IPS-NIHi7 (cell line): ENCODE measurements at regions not wholly inside any gene's neighbourhood (a gene's known extent, or its start where the extent isn't known, plus 50 kb on each side); places are given as distances from the start of the nearest gene placed in this dataset.
"Not testable (repeated sequence)": the region's sequence is repeated elsewhere in the genome, so short reads cannot be mapped to it uniquely, and the experiment has no call there.

Source experiments
- DNase-seq: peaks from one replicate; pipeline ENCODE4 v3.0.0; 2012; ENCODE audit warnings: mixed read lengths; ENCODE audit errors: extremely low spot score

DNA sequence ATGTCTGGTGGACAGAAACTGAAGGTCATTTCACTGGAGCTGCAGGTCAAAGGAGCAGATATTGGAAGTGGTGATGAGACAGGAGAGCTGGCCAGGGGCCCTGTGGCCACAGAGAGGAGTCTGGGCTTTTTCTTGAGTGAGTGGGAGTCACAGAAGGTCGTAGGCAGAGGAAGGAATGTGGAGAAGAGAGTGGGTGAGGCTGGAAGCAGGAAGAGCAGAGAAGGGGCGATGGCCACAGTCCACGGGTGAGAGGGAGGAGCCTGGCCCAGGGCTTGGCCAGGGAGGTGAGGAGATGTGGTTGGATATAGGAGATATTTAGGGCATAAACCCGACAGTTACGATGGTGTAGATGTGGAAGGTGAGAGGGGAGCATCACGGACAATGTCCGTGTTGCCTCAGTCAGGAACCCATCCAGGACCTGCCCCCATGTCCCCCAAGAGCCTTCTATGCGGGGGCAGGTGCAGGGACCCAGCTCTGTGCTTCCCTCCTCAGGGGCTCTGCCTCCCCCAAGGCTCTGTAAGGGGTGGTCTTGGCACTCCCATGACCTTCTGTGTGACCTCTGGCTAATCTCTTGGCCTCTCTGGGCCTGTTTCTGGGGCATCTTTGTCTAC, 150.5 kb upstream of the PTPN1 start:
- DNase-seq, result no peak

- no peak for DNase-seq
Measured at GRCh38 chr20:50360218-50360672, 149.9 kb upstream of the PTPN1 start.

- no peak for DNase-seq
Measured at GRCh38 chr20:50360921-50361320, 149.3 kb upstream of the PTPN1 start.

GRCh38 chr20:50362177-50362576, 148.0 kb upstream of the PTPN1 start:
- DNase-seq, result not testable (repeated sequence)

- no peak for DNase-seq
Measured at GRCh38 chr20:50363027-50363426, 147.2 kb upstream of the PTPN1 start.

DNA sequence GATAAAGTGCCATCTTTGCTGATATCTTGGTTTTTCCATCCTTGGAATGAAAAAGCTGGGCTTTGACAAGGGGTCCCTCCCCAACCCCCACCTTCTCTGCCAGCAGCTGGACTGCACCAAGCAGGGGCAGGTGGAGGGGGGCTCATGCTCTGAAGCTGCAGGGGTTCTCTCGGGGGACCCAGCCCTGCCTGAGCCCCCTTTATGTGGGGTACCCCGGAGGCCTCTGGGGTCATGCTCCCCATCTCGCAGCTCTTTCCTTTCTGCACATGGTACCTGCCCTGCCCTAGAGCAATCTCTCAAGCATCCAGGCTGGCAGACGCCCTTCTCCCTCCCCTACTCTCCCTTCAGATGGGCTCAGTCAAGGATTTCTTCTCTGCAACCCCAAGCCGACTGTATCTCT, 146.7 kb upstream of the PTPN1 start:
- DNase-seq, result no peak

- DNase-seq, result no peak
Measured at GRCh38 chr20:50364542-50364941, 145.6 kb upstream of the PTPN1 start.

GRCh38 chr20:50366270-50367103, 143.7 kb upstream of the PTPN1 start:
- no peak for DNase-seq

GRCh38 chr20:50367104-50367674, 143.0 kb upstream of the PTPN1 start:
- no peak for DNase-seq

DNA sequence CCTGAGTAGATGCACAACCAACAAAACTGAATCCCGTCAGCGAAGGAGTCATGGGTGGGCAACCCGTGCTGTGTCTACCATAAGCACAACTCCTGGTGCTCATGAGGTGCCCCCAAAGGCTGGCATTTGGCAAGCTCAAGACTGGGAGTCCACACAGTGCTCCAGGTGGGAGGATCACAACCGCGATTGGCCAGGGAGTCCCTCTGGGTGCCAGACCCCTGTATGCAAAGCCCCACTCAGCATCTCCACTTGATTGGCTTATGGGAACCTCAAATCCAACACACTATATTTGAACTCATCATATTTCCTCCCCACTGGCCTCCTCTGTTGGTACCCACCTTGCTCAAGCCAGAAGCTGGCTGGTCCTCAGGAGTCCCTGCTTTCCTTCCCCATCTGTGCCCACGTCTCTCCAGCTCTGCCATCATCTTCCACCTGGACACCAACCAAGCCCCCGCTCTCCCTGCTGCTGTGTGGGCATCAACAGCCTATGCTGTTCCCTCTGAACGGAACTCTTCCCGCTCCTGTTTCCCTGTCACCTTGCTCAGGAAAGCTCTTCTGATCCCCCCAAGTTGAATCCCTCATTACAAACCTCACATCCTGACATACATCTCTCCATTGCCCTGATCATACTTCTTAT, 142.3 kb upstream of the PTPN1 start:
- no peak for DNase-seq

- DNase-seq, result no peak
Measured at GRCh38 chr20:50368386-50368785, 141.8 kb upstream of the PTPN1 start.

DNA sequence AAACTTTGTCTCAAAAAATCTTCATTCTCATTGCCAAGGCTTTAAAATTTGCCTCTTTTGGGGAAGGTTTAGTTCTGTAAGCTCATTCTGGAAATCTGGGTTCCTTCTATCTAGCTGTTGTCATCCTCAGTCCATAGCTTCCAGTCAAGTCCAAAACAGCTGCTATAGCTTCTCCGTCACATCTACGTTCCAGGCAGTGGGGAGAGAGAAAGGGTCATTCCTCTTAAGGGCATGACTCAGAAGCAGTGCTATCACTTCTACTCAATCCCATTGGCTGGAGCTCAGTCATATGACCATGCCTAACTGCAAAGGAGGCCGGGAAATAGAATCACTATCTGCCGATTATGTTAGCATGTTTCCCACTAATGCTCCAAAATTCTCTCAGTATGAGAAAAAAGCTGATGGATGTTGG, 141.4 kb upstream of the PTPN1 start:
- no peak for DNase-seq

GRCh38 chr20:50369225-50370035, 140.8 kb upstream of the PTPN1 start:
- no peak for DNase-seq

DNA sequence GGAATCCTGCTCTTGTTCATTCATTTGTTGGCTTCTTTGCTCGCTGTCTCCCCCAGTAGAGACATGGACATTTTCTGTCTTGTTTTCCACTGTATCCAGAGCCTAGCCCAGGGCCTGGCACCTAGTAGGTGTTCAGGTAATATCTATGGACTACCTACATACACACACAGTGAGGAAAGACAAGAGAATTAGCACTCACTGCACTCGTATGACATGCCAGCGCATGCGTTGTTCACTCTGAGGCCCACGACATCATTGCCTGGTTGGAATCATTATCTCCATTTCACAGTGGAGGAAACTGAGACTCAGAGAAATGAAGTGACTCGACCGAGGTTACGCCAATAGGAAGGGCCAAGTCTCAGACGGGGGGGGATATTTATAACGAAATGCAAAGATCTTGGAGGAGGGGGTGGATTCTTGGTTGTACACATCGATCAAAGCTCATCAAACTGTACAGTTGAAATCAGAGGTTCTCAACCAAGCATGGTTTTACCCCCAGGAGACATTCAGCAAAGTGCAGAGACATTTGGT, 140.1 kb upstream of the PTPN1 start:
- DNase-seq, result no peak

DNA sequence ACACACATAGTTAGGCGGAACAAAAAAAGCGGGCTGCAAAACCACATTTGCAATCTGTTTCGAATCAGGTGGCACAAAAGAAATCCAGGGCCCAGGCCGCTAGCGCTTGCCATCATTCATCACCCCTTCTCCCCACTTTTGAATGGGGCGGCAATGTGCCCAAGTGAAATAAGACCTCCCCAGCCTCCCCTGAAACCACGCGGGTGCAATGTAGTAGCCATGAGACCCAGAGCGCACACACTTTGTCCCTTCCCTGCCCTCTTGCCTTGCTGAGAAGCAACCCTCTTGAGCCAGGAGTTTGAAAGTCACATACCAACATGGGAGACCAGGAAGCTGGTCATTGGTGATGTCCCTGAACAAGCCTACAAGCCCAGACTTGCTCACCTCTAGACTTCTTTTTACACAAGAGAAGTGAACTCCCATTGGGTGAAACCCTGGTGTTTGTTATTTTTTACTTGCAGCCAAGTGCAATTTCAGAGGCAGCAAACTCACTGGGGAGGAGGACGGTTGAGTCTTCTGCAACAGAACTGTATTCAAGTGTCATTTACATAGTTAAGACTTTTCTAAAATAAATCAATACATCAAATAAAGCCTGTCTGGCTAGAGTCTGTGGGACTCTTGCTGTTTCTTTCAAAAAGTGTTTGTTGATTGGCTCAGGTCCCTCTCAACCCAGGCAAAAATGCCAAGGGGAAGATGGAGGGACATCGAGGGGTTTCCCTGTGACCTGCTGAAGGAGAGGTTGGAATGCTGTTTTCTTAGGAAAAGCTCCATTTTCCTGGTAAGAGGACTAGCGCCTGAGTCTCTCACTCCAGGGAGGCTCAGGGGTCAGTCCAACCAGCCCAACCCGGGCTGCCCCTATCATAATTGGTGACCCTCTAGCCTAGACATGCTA, 138.1 kb upstream of the PTPN1 start:
- no peak for DNase-seq

- DNase-seq, result peak; percentile 38
Measured at GRCh38 chr20:50372770-50373088, 137.5 kb upstream of the PTPN1 start.

- DNase-seq, result no peak
Measured at GRCh38 chr20:50373674-50374286, 136.4 kb upstream of the PTPN1 start.

- DNase-seq, result no peak
Measured at GRCh38 chr20:50374541-50375078, 135.6 kb upstream of the PTPN1 start.

- DNase-seq, result no peak
Measured at GRCh38 chr20:50376179-50376887, 133.8 kb upstream of the PTPN1 start.
